ENCODE measurements at regions not wholly inside any gene's neighbourhood (a gene's known extent, or its start where the extent isn't known, plus 50 kb on each side); places are given as distances from the start of the nearest gene placed in this dataset.

GRCh38 chr6:135631821-135632220 is 134.3 kb upstream of the AHI1 start:
- H3K36me3 ChIP-seq (ENCODE audit: control insufficient read depth in 4 of 4, insufficient read depth in 4 of 4, low read length in 4 of 4): no peaks in the 10 kb centered on the region
- no peak overlapping the region for H3K27ac ChIP-seq (ENCODE audit: low read depth in 1 of 2, low read length in 1 of 2)
- ATAC-seq (ENCODE audit: insufficient read depth, low FRiP score) (no peak), DNase-seq (peak in 1 of 3 donors; percentile 20)
- H3K9ac ChIP-seq (ENCODE audit: insufficient read depth in 1 of 2, low read length in 2 of 2): no peak overlapping the region
- no peak for TF ChIP-seq CTCF (IDR thresholded peaks at IDR 0.05; ENCODE audit: control extremely low read depth, extremely low read depth)
- no peak overlapping the region for H3K4me3 ChIP-seq
- 66 to 88% methylated on average over 2 of the region's 2 CpGs for WGBS, 2 donors
- H3K27me3 ChIP-seq (ENCODE audit: control insufficient read depth in 3 of 3, insufficient read depth in 3 of 3, low read length in 2 of 3): no peaks in the 10 kb centered on the region
- H3K9me3 ChIP-seq (ENCODE audit: control insufficient read depth in 4 of 4, insufficient read depth in 3 of 4, low read length in 3 of 4): no peaks in the 10 kb centered on the region
- H3K4me1 ChIP-seq (ENCODE audit: control insufficient read depth in 5 of 5, insufficient read depth in 5 of 5, low read length in 5 of 5): peaks cover 0 to 16% (median 4%) of the 10 kb centered on the region in 5 donors

DNA sequence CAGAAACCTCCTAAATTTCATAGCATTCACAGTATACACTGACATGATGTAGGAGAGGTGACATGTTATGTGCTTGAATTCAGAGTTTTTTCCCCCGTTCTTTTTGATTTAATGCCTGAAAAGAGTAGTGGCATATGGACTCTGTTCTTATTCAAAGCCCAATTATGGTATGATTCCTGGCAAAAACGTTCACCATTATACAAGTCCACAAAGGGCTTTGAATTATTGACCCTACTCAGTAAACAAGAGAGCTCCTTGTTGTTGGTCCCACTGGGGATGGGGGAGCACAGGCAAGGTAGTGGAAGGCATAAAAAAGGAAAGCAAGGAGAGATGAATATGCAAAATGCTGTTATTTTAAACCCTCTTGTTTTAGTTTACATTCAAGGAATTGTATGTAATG is 136.0 kb upstream of the AHI1 start:
- Histone ChIP-seq H3K36me3 (ENCODE audit: control insufficient read depth in 4 of 4, insufficient read depth in 4 of 4, low read length in 4 of 4) (no peaks in the 10 kb centered on the region), H3K4me1 (ENCODE audit: control insufficient read depth in 5 of 5, insufficient read depth in 5 of 5, low read length in 5 of 5) (peaks cover 0 to 16% (median 4%) of the 10 kb centered on the region in 5 donors), H3K27me3 (ENCODE audit: control insufficient read depth in 3 of 3, insufficient read depth in 3 of 3, low read length in 2 of 3) (no peaks in the 10 kb centered on the region), H3K9me3 (ENCODE audit: control insufficient read depth in 4 of 4, insufficient read depth in 3 of 4, low read length in 3 of 4) (no peaks in the 10 kb centered on the region), H3K27ac (ENCODE audit: low read depth in 1 of 2, low read length in 1 of 2) (no peak overlapping the region), H3K4me3 (no peak overlapping the region), H3K9ac (ENCODE audit: insufficient read depth in 1 of 2, low read length in 2 of 2) (no peak overlapping the region)
- TF ChIP-seq CTCF (IDR thresholded peaks at IDR 0.05; ENCODE audit: control extremely low read depth, extremely low read depth): no peak
- WGBS, 2 donors: 51 to 66% methylated on average over 2 of the region's 2 CpGs
- no peak for ATAC-seq (ENCODE audit: insufficient read depth, low FRiP score)
- no peak for DNase-seq

- DNase-seq (no peak), ATAC-seq (ENCODE audit: insufficient read depth, low FRiP score) (no peak)
- H3K9ac ChIP-seq (ENCODE audit: insufficient read depth in 1 of 2, low read length in 2 of 2): no peak overlapping the region
- H3K4me3 ChIP-seq: no peak overlapping the region
- no peaks in the 10 kb centered on the region for H3K36me3 ChIP-seq (ENCODE audit: control insufficient read depth in 4 of 4, insufficient read depth in 4 of 4, low read length in 4 of 4)
- peaks cover 0 to 8% (median 0%) of the 10 kb centered on the region in 5 donors for H3K4me1 ChIP-seq (ENCODE audit: control insufficient read depth in 5 of 5, insufficient read depth in 5 of 5, low read length in 5 of 5)
- no peaks in the 10 kb centered on the region for H3K9me3 ChIP-seq (ENCODE audit: control insufficient read depth in 4 of 4, insufficient read depth in 3 of 4, low read length in 3 of 4)
- no peaks in the 10 kb centered on the region for H3K27me3 ChIP-seq (ENCODE audit: control insufficient read depth in 3 of 3, insufficient read depth in 3 of 3, low read length in 2 of 3)
- TF ChIP-seq CTCF (IDR thresholded peaks at IDR 0.05; ENCODE audit: control extremely low read depth, extremely low read depth): no peak
- H3K27ac ChIP-seq (ENCODE audit: low read depth in 1 of 2, low read length in 1 of 2): no peak overlapping the region
These were observed 140.2 kb upstream of the AHI1 start for GRCh38 chr6:135637701-135638100.

DNA sequence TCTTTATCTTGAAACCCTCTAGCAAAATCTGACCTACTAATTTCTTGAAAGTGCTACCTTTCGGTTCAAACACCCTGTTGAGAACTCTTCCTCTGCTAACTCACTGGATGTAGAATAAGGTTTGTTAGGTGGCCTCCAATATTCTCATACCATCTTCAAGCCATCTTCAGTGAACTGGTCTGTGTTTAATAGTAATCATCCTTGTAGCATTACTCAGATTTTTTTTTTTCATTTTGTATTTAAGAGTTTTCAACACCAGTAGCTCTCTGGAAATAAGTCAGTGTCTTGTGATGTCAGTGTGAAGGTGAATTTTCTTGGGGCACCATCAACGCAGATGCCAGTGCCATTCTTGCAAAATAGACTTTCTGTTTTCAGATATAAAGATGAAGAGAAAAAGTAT is 140.6 kb upstream of the AHI1 start:
- no peak for ATAC-seq (ENCODE audit: insufficient read depth, low FRiP score)
- H3K36me3 ChIP-seq (ENCODE audit: control insufficient read depth in 4 of 4, insufficient read depth in 4 of 4, low read length in 4 of 4): no peaks in the 10 kb centered on the region
- no peaks in the 10 kb centered on the region for H3K27me3 ChIP-seq (ENCODE audit: control insufficient read depth in 3 of 3, insufficient read depth in 3 of 3, low read length in 2 of 3)
- no peak overlapping the region for H3K27ac ChIP-seq (ENCODE audit: low read depth in 1 of 2, low read length in 1 of 2)
- H3K9me3 ChIP-seq (ENCODE audit: control insufficient read depth in 4 of 4, insufficient read depth in 3 of 4, low read length in 3 of 4): no peaks in the 10 kb centered on the region
- H3K4me1 ChIP-seq (ENCODE audit: control insufficient read depth in 5 of 5, insufficient read depth in 5 of 5, low read length in 5 of 5): peaks cover 0 to 8% (median 0%) of the 10 kb centered on the region in 5 donors
- no peak for TF ChIP-seq CTCF (IDR thresholded peaks at IDR 0.05; ENCODE audit: control extremely low read depth, extremely low read depth)
- 88 to 91% methylated on average over 2 of the region's 2 CpGs for WGBS, 2 donors
- no peak overlapping the region for H3K4me3 ChIP-seq
- DNase-seq: no peak
- no peak overlapping the region for H3K9ac ChIP-seq (ENCODE audit: insufficient read depth in 1 of 2, low read length in 2 of 2)
